ENCODE measurements at regions not wholly inside any gene's neighbourhood (a gene's known extent, or its start where the extent isn't known, plus 50 kb on each side); places are given as distances from the start of the nearest gene placed in this dataset.

- Histone ChIP-seq H3K4me3 (ENCODE audit: low read depth in 2 of 2, low read length in 2 of 2) (no peak overlapping the region), H3K27ac (ENCODE audit: low read length) (no peak overlapping the region), H3K36me3 (ENCODE audit: control insufficient read depth, insufficient read depth, low read length) (no peaks in the 10 kb centered on the region), H3K4me1 (ENCODE audit: control insufficient read depth, insufficient read depth, low read length) (peaks cover 12% of the 10 kb centered on the region), H3K27me3 (ENCODE audit: control insufficient read depth, insufficient read depth, low read length) (no peaks in the 10 kb centered on the region), H3K9me3 (ENCODE audit: control insufficient read depth, insufficient read depth, low read depth, low read length) (peaks cover 5% of the 10 kb centered on the region; the same call in 1 of the 2 replicates)
- ChIA-PET POLR2A (no interaction called here), CTCF (no interaction called here)
- no peak for ATAC-seq
- BruUV-seq (replicated peaks), result no TSS peak
- in situ Hi-C loops (cut with HindIII; ENCODE audit: low pct_unique_long_range_greater_than_20kb, low sequenced_read_pairs) (no loop called here), intact Hi-C loops (cut with micrococcal nuclease; ENCODE audit: unreplicated experiment) (no loop called here)
- no peak for DNase-seq (ENCODE audit: low read depth, low spot score)
- TF ChIP-seq SIN3A (IDR thresholded peaks at IDR 0.05; ENCODE audit: borderline replicate concordance, insufficient read depth, low read depth, low read length) (no peak), REST (IDR thresholded peaks at IDR 0.05; ENCODE audit: insufficient read depth in 1 of 2, low read depth in 2 of 2, low read length in 1 of 2) (no peak), POLR2AphosphoS5 (IDR thresholded peaks at IDR 0.05; ENCODE audit: low read depth, low read length) (no peak), CTCF (IDR thresholded peaks at IDR 0.05) (no peak), TCF7L2 (IDR thresholded peaks at IDR 0.05; ENCODE audit: low read depth, low read length) (no peak)
Observed at GRCh38 chr16:85187886-85188285, 75.6 kb upstream of the CIBAR2 start.

- Histone ChIP-seq H3K9me3 (ENCODE audit: control insufficient read depth, insufficient read depth, low read depth, low read length) (peaks cover 3% of the 10 kb centered on the region; the same call in 1 of the 2 replicates), H3K27ac (ENCODE audit: low read length) (no peak overlapping the region), H3K36me3 (ENCODE audit: control insufficient read depth, insufficient read depth, low read length) (no peaks in the 10 kb centered on the region), H3K4me3 (ENCODE audit: low read depth in 2 of 2, low read length in 2 of 2) (no peak overlapping the region), H3K4me1 (ENCODE audit: control insufficient read depth, insufficient read depth, low read length) (peaks cover 12% of the 10 kb centered on the region), H3K27me3 (ENCODE audit: control insufficient read depth, insufficient read depth, low read length) (no peaks in the 10 kb centered on the region)
- intact Hi-C loops (cut with micrococcal nuclease; ENCODE audit: unreplicated experiment) (no loop called here), in situ Hi-C loops (cut with HindIII; ENCODE audit: low pct_unique_long_range_greater_than_20kb, low sequenced_read_pairs) (no loop called here)
- ChIA-PET POLR2A (interaction anchor here (0.6 kb wide), 1 partner anchor 10 kb away, joined by 7 read pairs; no protein-coding TSS in a partner anchor), CTCF (no interaction called here)
- no TSS peak for BruUV-seq (replicated peaks)
- ATAC-seq (no peak), DNase-seq (ENCODE audit: low read depth, low spot score) (no peak)
- TF ChIP-seq REST (IDR thresholded peaks at IDR 0.05; ENCODE audit: insufficient read depth in 1 of 2, low read depth in 2 of 2, low read length in 1 of 2) (no peak), TCF7L2 (IDR thresholded peaks at IDR 0.05; ENCODE audit: low read depth, low read length) (0 out of 2 replicates have a peak, but pooled peaks have one; percentile 51)
Observed at GRCh38 chr16:85188822-85189672, 76.8 kb upstream of the CIBAR2 start.
